SU-DHL-6 (cell line): ENCODE measurements at regions not wholly inside any gene's neighbourhood (a gene's known extent, or its start where the extent isn't known, plus 50 kb on each side); places are given as distances from the start of the nearest gene placed in this dataset.

Source experiments
- EZH2phosphoT487 ChIP-seq: fragments of 200-600 bp; sonication (generic), shearing (Covaris generic); conservative IDR thresholded peaks from 2 replicates; pipeline ENCODE4 v1.6.1; 2018; ENCODE audit warnings: mild to moderate bottlenecking, antibody characterized with exemption, low read length, moderate library complexity, mixed read lengths
- TF ChIP-seq, protein P1 (sequence below): fragments of 200-600 bp; sonication (generic); IDR thresholded peaks from one replicate; pipeline ENCODE4 v1.5.1; 2017; ENCODE audit warnings: antibody characterized with exemption, mild to moderate bottlenecking, low read length, moderate library complexity; ENCODE audit not compliant: insufficient read depth, poor library complexity, severe bottlenecking

- TF ChIP-seq, protein P1, sequence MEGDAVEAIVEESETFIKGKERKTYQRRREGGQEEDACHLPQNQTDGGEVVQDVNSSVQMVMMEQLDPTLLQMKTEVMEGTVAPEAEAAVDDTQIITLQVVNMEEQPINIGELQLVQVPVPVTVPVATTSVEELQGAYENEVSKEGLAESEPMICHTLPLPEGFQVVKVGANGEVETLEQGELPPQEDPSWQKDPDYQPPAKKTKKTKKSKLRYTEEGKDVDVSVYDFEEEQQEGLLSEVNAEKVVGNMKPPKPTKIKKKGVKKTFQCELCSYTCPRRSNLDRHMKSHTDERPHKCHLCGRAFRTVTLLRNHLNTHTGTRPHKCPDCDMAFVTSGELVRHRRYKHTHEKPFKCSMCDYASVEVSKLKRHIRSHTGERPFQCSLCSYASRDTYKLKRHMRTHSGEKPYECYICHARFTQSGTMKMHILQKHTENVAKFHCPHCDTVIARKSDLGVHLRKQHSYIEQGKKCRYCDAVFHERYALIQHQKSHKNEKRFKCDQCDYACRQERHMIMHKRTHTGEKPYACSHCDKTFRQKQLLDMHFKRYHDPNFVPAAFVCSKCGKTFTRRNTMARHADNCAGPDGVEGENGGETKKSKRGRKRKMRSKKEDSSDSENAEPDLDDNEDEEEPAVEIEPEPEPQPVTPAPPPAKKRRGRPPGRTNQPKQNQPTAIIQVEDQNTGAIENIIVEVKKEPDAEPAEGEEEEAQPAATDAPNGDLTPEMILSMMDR, result no peak
- TF ChIP-seq EZH2phosphoT487, result no peak
Observed at GRCh38 chr1:29457496-29458368, 221.4 kb downstream of the PTPRU start.
